IMR-90 (cell line): ENCODE measurements at regions not wholly inside any gene's neighbourhood (a gene's known extent, or its start where the extent isn't known, plus 50 kb on each side); places are given as distances from the start of the nearest gene placed in this dataset.
A peak's percentile ranks its signal among the peaks of the same experiment; 100 is the strongest.

ENCODE experiments used
- ATAC-seq: fragments of 200-7000 bp; cut with Tn5 transposase; 2 replicates; pipeline ENCODE4 v1.9.1; 2020; ENCODE audit warnings: low read depth, mild to moderate bottlenecking, moderate library complexity
- BruUV-seq: library from RNA; stranded (reverse); fragments of 400-500 nt; replicated peaks from 2 replicates; lab custom pipeline; 2021; lab: Mats Ljungman, UMichigan
- CTCF ChIA-PET: fragments of 300-600 bp; formaldehyde crosslinking; extraction: SDS; loops from one replicate; lab custom pipeline; 2021; ENCODE audit warnings: antibody characterized with exemption; lab: Yijun Ruan, JAX
- POLR2A ChIA-PET: fragments of 300-600 bp; sonication (Branson Sonifier 250); formaldehyde crosslinking; loops from one replicate; lab custom pipeline; 2022; ENCODE audit warnings: antibody characterized with exemption; ENCODE audit not compliant: unreplicated experiment; lab: Charles Lee
- DNase-seq: peaks from one replicate; pipeline ENCODE4 v3.0.0; 2013
- H2AFZ ChIP-seq: replicated peaks from 2 replicates; pipeline ENCODE3; 2013; ENCODE audit warnings: low read length, mild to moderate bottlenecking; ENCODE audit not compliant: poor library complexity
- H2AK5ac ChIP-seq: 2 replicates; pipeline ENCODE4 v1.6.1; 2013; ENCODE audit warnings: low read depth, low read length, inconsistent platforms
- H2AK9ac ChIP-seq: replicated peaks from 2 replicates; pipeline ENCODE3; 2013; ENCODE audit warnings: mild to moderate bottlenecking, low read depth, low read length, moderate library complexity; ENCODE audit not compliant: poor library complexity
- H2BK120ac ChIP-seq: 2 replicates; pipeline ENCODE4 v1.6.1; 2013; ENCODE audit warnings: low read depth, low read length, inconsistent platforms
- H2BK15ac ChIP-seq: 3 replicates; pipeline ENCODE4 v1.6.1; 2013; ENCODE audit warnings: low read depth, low read length, inconsistent platforms
- H2BK20ac ChIP-seq: 2 replicates; pipeline ENCODE4 v1.6.1; 2013; ENCODE audit warnings: low read depth, mild to moderate bottlenecking, inconsistent platforms, low read length, moderate library complexity
- H2BK5ac ChIP-seq: 2 replicates; pipeline ENCODE4 v1.6.1; 2013; ENCODE audit warnings: mild to moderate bottlenecking, low read depth, low read length, inconsistent platforms; ENCODE audit not compliant: poor library complexity, severe bottlenecking
- H3K14ac ChIP-seq: replicated peaks from 2 replicates; pipeline ENCODE4 v1.6.1; 2013; ENCODE audit warnings: low read depth, low read length, inconsistent platforms
- H3K18ac ChIP-seq: 2 replicates; pipeline ENCODE4 v1.6.1; 2013; ENCODE audit warnings: low read depth, low read length, control low read depth
- H3K23ac ChIP-seq: 2 replicates; pipeline ENCODE4 v1.6.1; 2013; ENCODE audit warnings: low read depth, low read length, inconsistent platforms
- H3K27ac ChIP-seq: 2 replicates; pipeline ENCODE4 v1.5.1; 2013; ENCODE audit warnings: mild to moderate bottlenecking, control low read depth, low read length; ENCODE audit not compliant: insufficient read depth
- H3K27me3 ChIP-seq: 2 replicates; pipeline ENCODE4 v1.6.1; 2013; ENCODE audit warnings: low read length; ENCODE audit not compliant: control insufficient read depth, insufficient read depth
- H3K36me3 ChIP-seq: 2 replicates; pipeline ENCODE4 v1.6.1; 2013; ENCODE audit warnings: low read length, mixed read lengths; ENCODE audit not compliant: control insufficient read depth, insufficient read depth
- H3K4ac ChIP-seq: 2 replicates; pipeline ENCODE4 v1.6.1; 2013; ENCODE audit warnings: low read depth, low read length, inconsistent platforms
- H3K4me1 ChIP-seq: 2 replicates; pipeline ENCODE4 v1.6.1; 2013; ENCODE audit warnings: low read length, mixed read lengths; ENCODE audit not compliant: control insufficient read depth, insufficient read depth
- H3K4me2 ChIP-seq: 2 replicates; pipeline ENCODE4 v1.6.1; 2013; ENCODE audit warnings: low read depth, mild to moderate bottlenecking, control low read depth, low read length, moderate library complexity
- H3K4me3 ChIP-seq: 2 replicates; pipeline ENCODE4 v1.5.1; 2013; ENCODE audit warnings: low read depth, mild to moderate bottlenecking, control low read depth, low read length, moderate library complexity; ENCODE audit not compliant: insufficient read depth
- H3K56ac ChIP-seq: 2 replicates; pipeline ENCODE4 v1.6.1; 2013; ENCODE audit warnings: low read length, inconsistent platforms; ENCODE audit not compliant: insufficient read depth; ENCODE audit errors: extremely low read depth
- H3K79me1 ChIP-seq, 2 experiments: 2 replicates each; pipeline ENCODE4 v1.6.1; 2013; ENCODE audit warnings: low read length in 2 of 2, inconsistent platforms in 1 of 2, low read depth in 1 of 2
- H3K9ac ChIP-seq: 2 replicates; pipeline ENCODE4 v1.6.1; 2013; ENCODE audit warnings: low read depth, low read length, control low read depth
- H3K9me1 ChIP-seq: 2 replicates; pipeline ENCODE4 v1.6.1; 2013; ENCODE audit warnings: low read length, inconsistent platforms; ENCODE audit not compliant: insufficient read depth
- H3K9me3 ChIP-seq: 2 replicates; pipeline ENCODE4 v1.6.1; 2013; ENCODE audit warnings: low read length; ENCODE audit not compliant: control insufficient read depth, insufficient read depth
- H4K20me1 ChIP-seq: 2 replicates; pipeline ENCODE4 v1.6.1; 2013; ENCODE audit warnings: low read length, inconsistent platforms; ENCODE audit not compliant: insufficient read depth
- H4K5ac ChIP-seq: 2 replicates; pipeline ENCODE4 v1.6.1; 2013; ENCODE audit warnings: mild to moderate bottlenecking, low read depth, low read length, control low read depth
- H4K8ac ChIP-seq, 2 experiments: 2 replicates each; pipeline ENCODE4 v1.6.1; 2013; ENCODE audit warnings: low read depth in 2 of 2, low read length in 2 of 2, control low read depth in 1 of 2, inconsistent platforms in 1 of 2
- H4K91ac ChIP-seq: 2 replicates; pipeline ENCODE4 v1.6.1; 2013; ENCODE audit warnings: low read depth, low read length, inconsistent platforms; ENCODE audit not compliant: insufficient read depth
- BHLHE40 ChIP-seq: fragments of 150-350 bp; IDR thresholded peaks from 2 replicates; pipeline ENCODE4 v1.6.1; 2016; ENCODE audit warnings: mild to moderate bottlenecking, low read depth, low read length
- CEBPB ChIP-seq: IDR thresholded peaks from 2 replicates; pipeline ENCODE4 v1.6.1; 2012; ENCODE audit warnings: low read depth, low read length, improper control_type of control experiment
- CTCF ChIP-seq: conservative IDR thresholded peaks from 2 replicates; pipeline ENCODE4 v1.5.1; 2012; ENCODE audit warnings: mild to moderate bottlenecking, low read depth, low read length, improper control_type of control experiment
- ELK1 ChIP-seq: fragments of 150-350 bp; IDR thresholded peaks from 2 replicates; pipeline ENCODE4 v1.6.1; 2016; ENCODE audit warnings: low read depth, mild to moderate bottlenecking, low read length, moderate library complexity, borderline replicate concordance
- FOS ChIP-seq: fragments of 150-350 bp; IDR thresholded peaks from 2 replicates; pipeline ENCODE4 v1.6.1; 2016; ENCODE audit warnings: low read depth, low read length
- MAFK ChIP-seq: IDR thresholded peaks from 2 replicates; pipeline ENCODE4 v1.6.1; 2012; ENCODE audit warnings: low read depth, low read length, improper control_type of control experiment
- MAZ ChIP-seq: IDR thresholded peaks from 2 replicates; pipeline ENCODE4 v1.6.1; 2012; ENCODE audit warnings: low read depth, mild to moderate bottlenecking, low read length, improper control_type of control experiment, moderate library complexity, borderline replicate concordance
- MXI1 ChIP-seq: IDR thresholded peaks from 2 replicates; pipeline ENCODE4 v1.6.1; 2012; ENCODE audit warnings: low read depth, mild to moderate bottlenecking, low read length, moderate library complexity, borderline replicate concordance
- NFE2L2 ChIP-seq: fragments of 150-350 bp; IDR thresholded peaks from 2 replicates; pipeline ENCODE4 v1.6.1; 2016; ENCODE audit warnings: low read depth, mild to moderate bottlenecking, low read length
- POLR2A ChIP-seq: IDR thresholded peaks from 2 replicates; pipeline ENCODE4 v1.6.1; 2012; ENCODE audit warnings: mild to moderate bottlenecking, low read depth, low read length
- RAD21 ChIP-seq: IDR thresholded peaks from 2 replicates; pipeline ENCODE4 v1.6.1; 2012; ENCODE audit warnings: low read length, improper control_type of control experiment
- RCOR1 ChIP-seq: IDR thresholded peaks from 2 replicates; pipeline ENCODE4 v1.6.1; 2012; ENCODE audit warnings: mild to moderate bottlenecking, low read length, improper control_type of control experiment; ENCODE audit not compliant: insufficient replicate concordance
- RFX5 ChIP-seq: IDR thresholded peaks from 2 replicates; pipeline ENCODE4 v1.8.0; 2012; ENCODE audit warnings: low read depth, mild to moderate bottlenecking, low read length, moderate library complexity
- SMC3 ChIP-seq: fragments of 150-350 bp; IDR thresholded peaks from 2 replicates; pipeline ENCODE4 v1.6.1; 2016; ENCODE audit warnings: low read depth, mild to moderate bottlenecking, antibody characterized with exemption, low read length, moderate library complexity
- whole genome bisulfite sequencing, 2 experiments: methylation state at CpG; one replicate each; pipeline versions ENCODE4 v1.1.5 to v1.1.7; 2013; ENCODE audit warnings: missing lambda C conversion rate in 2 of 2; ENCODE audit not compliant: insufficient read length in 1 of 2; ENCODE audit errors: extremely low coverage in 2 of 2; 5-methylcytosine and 5-hydroxymethylcytosine counted together
- dilution Hi-C: fragments of 300-500 bp; cut with HindIII; formaldehyde crosslinking; loops from one replicate; pipeline ENCODE4 v1.14.3; 2018; ENCODE audit warnings: low sequenced_read_pairs; ENCODE audit not compliant: unreplicated experiment
- in situ Hi-C: fragments of 300-500 bp; cut with MboI; formaldehyde crosslinking; loops from 3 replicates; pipeline ENCODE4 v1.14.3; 2019; ENCODE audit warnings: low sequenced_read_pairs, inconsistent platforms, mixed read lengths
- intact Hi-C: fragments of 100-400 bp; cut with micrococcal nuclease; formaldehyde crosslinking; loops from 2 replicates; pipeline ENCODE4 v1.10.0; 2022

- H3K23ac ChIP-seq: no peak overlapping the region
- no peak overlapping the region for H2BK15ac ChIP-seq
- H3K56ac ChIP-seq: no peak overlapping the region
- H2AK9ac ChIP-seq: no peak overlapping the region
- H3K9me1 ChIP-seq: no peaks in the 10 kb centered on the region
- no peak overlapping the region for H2AFZ ChIP-seq
- no peak overlapping the region for H4K5ac ChIP-seq
- no peaks in the 10 kb centered on the region for H3K9me3 ChIP-seq
- WGBS, 2 experiments: no CpG with 5 or more reads among the region's 3 CpGs
- H3K4ac ChIP-seq: no peak overlapping the region
- no peaks in the 10 kb centered on the region for H4K20me1 ChIP-seq
- no peaks in the 10 kb centered on the region for H3K79me1 ChIP-seq
- H3K4me2 ChIP-seq: no peak overlapping the region
- no peaks in the 10 kb centered on the region for H3K36me3 ChIP-seq
- DNase-seq: peak; percentile 2
- TF ChIP-seq SMC3 (no peak), MAFK (no peak), BHLHE40 (no peak), NFE2L2 (no peak), FOS (no peak), RAD21 (no peak), MAZ (no peak), RCOR1 (no peak), CEBPB (no peak), ELK1 (no peak), MXI1 (no peak), CTCF (no peak), POLR2A (no peak), RFX5 (no peak)
- H2BK20ac ChIP-seq: no peak overlapping the region
- H3K18ac ChIP-seq: no peak overlapping the region
- ChIA-PET POLR2A (no interaction called here), CTCF (interaction anchor here (0.6 kb wide), 1 partner anchor 133 kb away, joined by 4 read pairs; no protein-coding TSS in a partner anchor)
- in situ Hi-C loops: no loop called here
- no peaks in the 10 kb centered on the region; the same call in 1 of the 2 replicates for H3K4me1 ChIP-seq
- dilution Hi-C loops: no loop called here
- no peak overlapping the region for H3K14ac ChIP-seq
- no peak for ATAC-seq
- H3K9ac ChIP-seq: no peak overlapping the region
- H4K91ac ChIP-seq: no peak overlapping the region
- no peak overlapping the region for H2AK5ac ChIP-seq
- H3K27me3 ChIP-seq: no peaks in the 10 kb centered on the region
- BruUV-seq: no TSS peak
- H2BK120ac ChIP-seq: no peak overlapping the region
- intact Hi-C loops: no loop called here
- no peak overlapping the region for H2BK5ac ChIP-seq
- H3K27ac ChIP-seq: no peak overlapping the region
- H4K8ac ChIP-seq: no peak overlapping the region
- H3K4me3 ChIP-seq: no peak overlapping the region
Measured at GRCh38 chr3:18079739-18080138, 337.3 kb upstream of the TBC1D5 start.
